KG1 (cell line): ENCODE measurements at regions not wholly inside any gene's neighbourhood (a gene's known extent, or its start where the extent isn't known, plus 50 kb on each side); places are given as distances from the start of the nearest gene placed in this dataset.
A peak's percentile ranks its signal among the peaks of the same experiment; 100 is the strongest.

Experiments used
- DNase-seq: peaks from one replicate; lab custom pipeline; 2025; lab: John Stamatoyannopoulos, UW

- no peak for DNase-seq
Observed at GRCh38 chr1:199335496-199335895, 692.0 kb upstream of the NR5A2 start.

- no peak for DNase-seq
Observed at GRCh38 chr1:199336745-199337640, 690.5 kb upstream of the NR5A2 start.

- no peak for DNase-seq
Observed at GRCh38 chr1:199338760-199339159, 688.8 kb upstream of the NR5A2 start.

GRCh38 chr1:199352351-199352750 is 675.2 kb upstream of the NR5A2 start:
- no peak for DNase-seq

GRCh38 chr1:199353906-199354305 is 673.6 kb upstream of the NR5A2 start:
- DNase-seq, result no peak

- DNase-seq, result no peak
Observed at GRCh38 chr1:199356561-199356960, 670.9 kb upstream of the NR5A2 start.

GRCh38 chr1:199357599-199357998 is 669.9 kb upstream of the NR5A2 start:
- no peak for DNase-seq

- no peak for DNase-seq
Observed at GRCh38 chr1:199362996-199363395, 664.5 kb upstream of the NR5A2 start.

- no peak for DNase-seq
Observed at GRCh38 chr1:199373139-199373538, 654.4 kb upstream of the NR5A2 start.

GRCh38 chr1:199377211-199377610 is 650.3 kb upstream of the NR5A2 start:
- no peak for DNase-seq

- no peak for DNase-seq
Observed at GRCh38 chr1:199383793-199384192, 643.7 kb upstream of the NR5A2 start.

GRCh38 chr1:199394856-199395255 is 632.7 kb upstream of the NR5A2 start:
- no peak for DNase-seq

- DNase-seq, result no peak
Observed at GRCh38 chr1:199396456-199396855, 631.1 kb upstream of the NR5A2 start.

GRCh38 chr1:199399996-199400724 is 627.4 kb upstream of the NR5A2 start:
- peak; percentile 7 for DNase-seq

- no peak for DNase-seq
Observed at GRCh38 chr1:199403531-199404116, 623.9 kb upstream of the NR5A2 start.

- no peak for DNase-seq
Observed at GRCh38 chr1:199404191-199404590, 623.3 kb upstream of the NR5A2 start.

- DNase-seq, result no peak
Observed at GRCh38 chr1:199404976-199405375, 622.5 kb upstream of the NR5A2 start.

GRCh38 chr1:199405634-199406196 is 621.8 kb upstream of the NR5A2 start:
- DNase-seq, result no peak

- DNase-seq, result no peak
Observed at GRCh38 chr1:199410462-199410861, 617.0 kb upstream of the NR5A2 start.

GRCh38 chr1:199411506-199411905 is 616.0 kb upstream of the NR5A2 start:
- no peak for DNase-seq

- DNase-seq, result no peak
Observed at GRCh38 chr1:199422206-199422605, 605.3 kb upstream of the NR5A2 start.

- DNase-seq, result no peak
Observed at GRCh38 chr1:199447906-199448305, 579.6 kb upstream of the NR5A2 start.

GRCh38 chr1:199448646-199449045 is 578.9 kb upstream of the NR5A2 start:
- DNase-seq, result no peak
